ENCODE measurements at regions not wholly inside any gene's neighbourhood (a gene's known extent, or its start where the extent isn't known, plus 50 kb on each side); places are given as distances from the start of the nearest gene placed in this dataset.

DNA sequence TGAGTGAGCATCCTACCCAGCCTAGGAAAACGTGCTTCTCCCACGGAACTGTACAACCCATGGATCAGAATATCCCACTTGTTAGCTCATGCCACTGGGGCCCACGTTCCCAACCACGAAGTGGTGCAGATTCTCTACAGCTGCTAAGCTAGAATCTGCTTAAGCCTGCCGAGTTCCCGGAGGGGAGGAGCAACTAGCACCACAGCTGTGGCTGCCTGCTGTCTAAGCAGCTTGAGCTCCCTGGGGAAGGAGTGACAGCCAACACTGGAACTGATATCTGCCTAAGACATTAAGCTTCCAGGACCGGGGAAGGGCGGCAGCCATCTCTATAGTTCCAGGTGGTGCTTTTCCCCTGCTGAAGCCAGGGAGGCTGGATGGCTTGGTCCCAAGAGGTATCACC is 334.7 kb upstream of the CHRM2 start:
- DNase-seq (no peak), ATAC-seq (no peak)
- intact Hi-C loops (cut with DNase I, micrococcal nuclease): no loop called here
- peaks cover 31% of the 10 kb centered on the region for H3K9me3 ChIP-seq
- no peaks in the 10 kb centered on the region for H3K36me3 ChIP-seq (ENCODE audit: low read depth)
- no peaks in the 10 kb centered on the region for H3K4me1 ChIP-seq (ENCODE audit: low read depth)
- TF ChIP-seq, protein P1, sequence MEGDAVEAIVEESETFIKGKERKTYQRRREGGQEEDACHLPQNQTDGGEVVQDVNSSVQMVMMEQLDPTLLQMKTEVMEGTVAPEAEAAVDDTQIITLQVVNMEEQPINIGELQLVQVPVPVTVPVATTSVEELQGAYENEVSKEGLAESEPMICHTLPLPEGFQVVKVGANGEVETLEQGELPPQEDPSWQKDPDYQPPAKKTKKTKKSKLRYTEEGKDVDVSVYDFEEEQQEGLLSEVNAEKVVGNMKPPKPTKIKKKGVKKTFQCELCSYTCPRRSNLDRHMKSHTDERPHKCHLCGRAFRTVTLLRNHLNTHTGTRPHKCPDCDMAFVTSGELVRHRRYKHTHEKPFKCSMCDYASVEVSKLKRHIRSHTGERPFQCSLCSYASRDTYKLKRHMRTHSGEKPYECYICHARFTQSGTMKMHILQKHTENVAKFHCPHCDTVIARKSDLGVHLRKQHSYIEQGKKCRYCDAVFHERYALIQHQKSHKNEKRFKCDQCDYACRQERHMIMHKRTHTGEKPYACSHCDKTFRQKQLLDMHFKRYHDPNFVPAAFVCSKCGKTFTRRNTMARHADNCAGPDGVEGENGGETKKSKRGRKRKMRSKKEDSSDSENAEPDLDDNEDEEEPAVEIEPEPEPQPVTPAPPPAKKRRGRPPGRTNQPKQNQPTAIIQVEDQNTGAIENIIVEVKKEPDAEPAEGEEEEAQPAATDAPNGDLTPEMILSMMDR (IDR thresholded peaks at IDR 0.05): no peak
- no peak overlapping the region for H3K4me3 ChIP-seq

DNA sequence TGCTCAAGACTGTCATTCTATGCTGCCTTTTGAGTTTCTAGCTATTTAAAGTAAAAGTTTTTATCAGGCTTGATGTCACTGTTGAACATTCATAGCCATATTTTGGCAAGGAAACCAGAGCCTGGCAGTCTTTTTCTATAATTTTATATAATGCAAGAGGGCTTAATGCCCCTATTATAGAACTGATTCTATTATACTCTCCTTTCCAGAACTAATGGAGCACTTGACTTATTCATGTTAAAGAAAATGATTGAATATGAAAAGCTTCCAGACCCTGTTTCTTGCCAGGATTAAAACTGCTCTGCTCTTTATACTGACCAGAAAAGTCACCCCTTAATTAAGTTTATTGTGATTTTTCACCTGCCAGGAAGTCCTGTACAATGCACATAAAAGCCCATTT is 337.6 kb upstream of the CHRM2 start:
- intact Hi-C loops (cut with DNase I, micrococcal nuclease): no loop called here
- Histone ChIP-seq H3K4me3 (no peak overlapping the region), H3K36me3 (ENCODE audit: low read depth) (no peaks in the 10 kb centered on the region), H3K4me1 (ENCODE audit: low read depth) (no peaks in the 10 kb centered on the region), H3K9me3 (peaks cover 38% of the 10 kb centered on the region)
- no peak for ATAC-seq
- TF ChIP-seq, protein P1 (IDR thresholded peaks at IDR 0.05): no peak
- no peak for DNase-seq

DNA sequence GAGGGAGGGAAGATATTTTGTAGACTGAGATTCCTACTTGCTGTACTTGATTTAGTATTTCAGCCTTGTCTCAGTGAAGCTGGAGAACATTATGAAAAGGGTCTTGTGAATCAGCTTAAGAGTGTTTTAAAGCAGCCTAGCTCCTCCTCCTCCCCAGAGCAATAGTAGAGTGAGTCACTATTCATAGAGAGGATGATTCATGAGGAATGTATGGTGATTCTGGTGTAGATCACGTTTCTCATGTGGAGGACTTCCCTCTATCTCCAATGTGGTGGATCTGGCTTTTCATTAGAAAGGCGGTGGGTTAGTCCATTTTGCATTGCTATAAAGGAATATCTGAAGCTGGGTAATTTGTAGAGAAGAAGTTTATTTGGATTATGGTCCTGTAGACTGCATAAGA is 340.1 kb upstream of the CHRM2 start:
- H3K9me3 ChIP-seq: peaks cover 22% of the 10 kb centered on the region
- no peaks in the 10 kb centered on the region for H3K36me3 ChIP-seq (ENCODE audit: low read depth)
- no peak for DNase-seq
- H3K4me1 ChIP-seq (ENCODE audit: low read depth): no peaks in the 10 kb centered on the region
- H3K4me3 ChIP-seq: no peak overlapping the region
- intact Hi-C loops (cut with DNase I, micrococcal nuclease): no loop called here
- ATAC-seq: no peak
- TF ChIP-seq, protein P1 (IDR thresholded peaks at IDR 0.05): no peak

DNA sequence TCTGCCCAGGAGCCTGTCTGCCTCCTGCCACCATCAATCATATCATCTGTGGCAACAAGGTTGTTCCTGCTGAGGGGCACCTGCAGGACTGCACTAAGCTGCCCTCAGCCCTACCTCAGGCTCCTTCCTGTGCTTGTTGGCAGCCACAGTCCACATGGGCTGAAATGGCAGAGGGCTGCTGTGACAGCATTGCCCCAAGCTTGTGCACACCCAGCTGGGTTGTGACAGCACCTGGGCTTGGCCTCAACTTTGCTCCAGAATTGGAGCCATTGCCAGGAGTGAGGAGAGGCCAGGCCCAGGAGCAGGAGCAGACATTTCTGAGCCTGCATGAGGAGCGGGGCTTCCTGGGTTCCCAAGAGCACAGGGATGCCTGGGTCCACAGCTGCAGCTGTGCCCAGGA is 340.9 kb upstream of the CHRM2 start:
- H3K4me3 ChIP-seq: no peak overlapping the region
- intact Hi-C loops (cut with DNase I, micrococcal nuclease): no loop called here
- H3K9me3 ChIP-seq: peaks cover 21% of the 10 kb centered on the region
- ATAC-seq: no peak
- no peak for DNase-seq
- TF ChIP-seq, protein P1 (IDR thresholded peaks at IDR 0.05): no peak
- no peaks in the 10 kb centered on the region for H3K36me3 ChIP-seq (ENCODE audit: low read depth)
- H3K4me1 ChIP-seq (ENCODE audit: low read depth): no peaks in the 10 kb centered on the region

DNA sequence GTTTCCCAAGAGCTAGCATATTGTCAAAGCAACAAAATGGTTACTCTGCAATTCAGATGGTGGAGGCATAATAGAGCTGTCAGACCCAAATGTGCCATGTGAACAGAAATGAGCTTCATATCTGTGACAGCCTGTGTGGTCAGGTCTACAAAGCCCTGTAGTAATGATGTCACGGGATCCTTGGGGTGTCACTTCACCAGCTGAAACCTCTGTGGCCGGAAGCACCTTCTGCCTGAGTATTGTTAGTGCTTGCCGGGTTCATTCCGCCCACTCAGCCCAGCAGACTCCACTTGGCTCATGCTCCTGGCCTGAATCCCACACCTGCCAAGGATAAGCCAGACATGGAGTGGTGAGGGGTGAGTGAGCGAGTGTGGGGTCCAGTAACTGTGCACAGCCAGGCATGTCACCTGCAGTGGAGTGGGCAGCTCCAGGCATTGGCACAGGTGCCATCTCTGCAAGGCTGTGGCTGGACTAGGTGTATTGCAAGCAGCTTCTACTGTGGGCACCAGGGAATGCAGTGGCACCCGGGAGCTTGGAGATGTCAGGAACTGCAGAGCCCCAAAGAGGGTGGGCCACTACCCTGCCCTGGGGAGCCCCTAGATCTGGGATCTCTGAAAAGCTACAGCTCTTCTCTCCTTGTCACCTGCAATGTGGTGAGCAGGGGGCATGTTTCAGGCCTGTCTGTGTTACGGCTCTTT is 341.9 kb upstream of the CHRM2 start:
- Histone ChIP-seq H3K9me3 (peaks cover 30% of the 10 kb centered on the region), H3K36me3 (ENCODE audit: low read depth) (no peaks in the 10 kb centered on the region), H3K4me3 (no peak overlapping the region), H3K4me1 (ENCODE audit: low read depth) (no peaks in the 10 kb centered on the region)
- intact Hi-C loops (cut with DNase I, micrococcal nuclease): no loop called here
- DNase-seq (peak in 1 of 3 donors; percentile 20), ATAC-seq (no peak)
- TF ChIP-seq, protein P1 (IDR thresholded peaks at IDR 0.05): no peak

DNA sequence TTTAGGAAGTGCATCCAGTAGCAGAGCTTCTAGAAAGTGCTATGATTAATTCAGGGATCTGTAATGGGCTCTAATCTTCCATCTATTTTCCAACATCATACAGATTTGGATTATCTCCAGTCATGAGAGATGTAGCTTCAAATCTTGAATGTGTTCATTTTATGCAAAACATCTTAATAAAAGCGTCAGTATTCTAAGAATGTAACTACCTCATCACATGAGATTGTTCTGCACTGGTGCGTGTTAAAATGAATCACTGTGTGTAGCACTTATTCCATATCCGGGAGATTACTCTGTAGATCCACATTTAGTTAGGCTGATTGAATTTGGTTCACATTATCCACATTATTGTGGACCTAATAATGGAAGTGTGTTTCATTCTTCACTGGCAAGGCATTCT is 344.9 kb upstream of the CHRM2 start:
- peaks cover 31% of the 10 kb centered on the region for H3K9me3 ChIP-seq
- no peaks in the 10 kb centered on the region for H3K4me1 ChIP-seq (ENCODE audit: low read depth)
- H3K36me3 ChIP-seq (ENCODE audit: low read depth): no peaks in the 10 kb centered on the region
- intact Hi-C loops (cut with DNase I, micrococcal nuclease): no loop called here
- H3K4me3 ChIP-seq: no peak overlapping the region
- DNase-seq (no peak), ATAC-seq (no peak)
- TF ChIP-seq, protein P1 (IDR thresholded peaks at IDR 0.05): no peak

Data from mucosa of descending colon (tissue), 3 donors.